ENCODE measurements at regions not wholly inside any gene's neighbourhood (a gene's known extent, or its start where the extent isn't known, plus 50 kb on each side); places are given as distances from the start of the nearest gene placed in this dataset.
"Not testable (repeated sequence)": the region's sequence is repeated elsewhere in the genome, so short reads cannot be mapped to it uniquely, and the experiment has no call there.

- DNase-seq: no peak
Observed at GRCh38 chr2:137892739-137893138, 71.5 kb upstream of the HNMT start.

- no peak for DNase-seq
Observed at GRCh38 chr2:137893145-137893544, 71.1 kb upstream of the HNMT start.

GRCh38 chr2:137896467-137896866 is 67.8 kb upstream of the HNMT start:
- no peak for DNase-seq

GRCh38 chr2:137897082-137897481 is 67.2 kb upstream of the HNMT start:
- DNase-seq: no peak

- no peak for DNase-seq
Observed at GRCh38 chr2:137900421-137901141, 63.7 kb upstream of the HNMT start.

DNA sequence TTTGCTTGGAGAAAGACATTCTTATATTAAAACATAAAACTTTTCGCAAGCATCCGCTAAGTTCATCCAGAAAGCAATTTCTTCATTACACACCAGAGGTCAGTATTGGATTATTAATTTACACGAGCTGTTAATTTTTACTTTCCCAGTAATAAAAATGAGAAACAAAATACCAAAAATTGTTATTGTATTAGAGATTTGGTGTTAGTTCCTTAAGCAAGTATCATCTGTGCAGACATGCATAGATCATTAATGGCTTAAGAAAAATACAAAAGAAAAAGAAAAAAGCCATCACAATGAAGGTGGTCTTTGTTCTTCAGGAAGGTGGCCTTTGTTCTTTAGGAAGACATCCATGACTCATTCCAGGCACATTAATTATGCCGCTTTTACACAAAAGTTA is 53.6 kb upstream of the HNMT start:
- no peak for DNase-seq

GRCh38 chr2:137912371-137912770 is 51.9 kb upstream of the HNMT start:
- DNase-seq: no peak

GRCh38 chr2:137913169-137913568 is 51.1 kb upstream of the HNMT start:
- no peak for DNase-seq

- DNase-seq: not testable (repeated sequence)
Observed at GRCh38 chr2:137913648-137914047, 50.6 kb upstream of the HNMT start.
